SK-N-SH (cell line): ENCODE measurements at regions not wholly inside any gene's neighbourhood (a gene's known extent, or its start where the extent isn't known, plus 50 kb on each side); places are given as distances from the start of the nearest gene placed in this dataset.

ENCODE experiments used
- CTCF ChIA-PET: fragments of 300-600, 350-600 bp; formaldehyde crosslinking; extraction: SDS; loops from one replicate; lab custom pipeline; 2021; lab: Yijun Ruan, JAX
- POLR2A ChIA-PET: fragments of 350-600 bp; sonication (Branson Sonifier 250); formaldehyde crosslinking; extraction: SDS; loops from one replicate; lab custom pipeline; 2020; ENCODE audit warnings: antibody characterized with exemption, inconsistent platforms; lab: Yijun Ruan, JAX
- DNase-seq: peaks from one replicate; pipeline ENCODE4 v3.0.0; 2012
- H2AFZ ChIP-seq: fragments of 200-600 bp; sonication (generic); 2 replicates; pipeline ENCODE4 v1.8.1; 2016; ENCODE audit warnings: antibody characterized with exemption, mild to moderate bottlenecking, low read depth
- H3F3A ChIP-seq: fragments of 200-600 bp; sonication (generic); replicated peaks from 2 replicates; pipeline ENCODE3; 2016; ENCODE audit warnings: antibody characterized with exemption, mild to moderate bottlenecking; ENCODE audit not compliant: insufficient read depth
- H3K27ac ChIP-seq, 2 experiments: fragments of 200-500 bp in 1 of 2; fragments of 200-600 bp in 1 of 2; sonication (Bioruptor generic) in 1 of 2; sonication (generic), shearing (Covaris generic) in 1 of 2; 2 replicates each; pipeline versions ENCODE4 v1.5.1 to v1.6.1; 2014 to 2016; ENCODE audit warnings: low read depth in 2 of 2, inconsistent platforms in 1 of 2, low read length in 1 of 2, mild to moderate bottlenecking in 1 of 2, mixed read lengths in 1 of 2
- H3K27me3 ChIP-seq: fragments of 200-600 bp; sonication (generic), shearing (Covaris generic); 2 replicates; pipeline ENCODE4 v1.6.1; 2016; ENCODE audit warnings: mixed run types; ENCODE audit not compliant: insufficient read depth
- H3K36me3 ChIP-seq, 2 experiments: fragments of 200-500 bp in 1 of 2; fragments of 200-600 bp in 1 of 2; sonication (Bioruptor generic) in 1 of 2; sonication (generic) in 1 of 2; replicated peaks in 1 of 2; 2 replicates each; pipeline versions ENCODE3 to v1.5.1; 2014 to 2016; ENCODE audit warnings: low read length in 1 of 2, mild to moderate bottlenecking in 1 of 2; ENCODE audit not compliant: insufficient read depth in 2 of 2, control insufficient read depth in 1 of 2
- H3K4me1 ChIP-seq, 2 experiments: fragments of 200-500 bp in 1 of 2; fragments of 200-600 bp in 1 of 2; sonication (Bioruptor generic) in 1 of 2; sonication (generic), shearing (Covaris generic) in 1 of 2; 2 replicates each; pipeline versions ENCODE4 v1.5.1 to v1.6.1; 2014 to 2016; ENCODE audit warnings: low read depth in 1 of 2, low read length in 1 of 2, mixed run types in 1 of 2; ENCODE audit not compliant: insufficient read depth in 2 of 2, control insufficient read depth in 1 of 2
- H3K4me2 ChIP-seq: fragments of 200-600 bp; sonication (generic), shearing (Covaris generic); 2 replicates; pipeline ENCODE4 v1.6.1; 2017; ENCODE audit warnings: mixed run types
- H3K4me3 ChIP-seq, 2 experiments: fragments of 200-500 bp in 1 of 2; fragments of 200-600 bp in 1 of 2; sonication (Bioruptor generic) in 1 of 2; sonication (generic), shearing (Covaris generic) in 1 of 2; 2 replicates each; pipeline versions ENCODE4 v1.5.1 to v1.8.1; 2014 to 2016; ENCODE audit warnings: low read depth in 2 of 2, inconsistent platforms in 1 of 2, low read length in 1 of 2, mild to moderate bottlenecking in 1 of 2, mixed read lengths in 1 of 2, moderate library complexity in 1 of 2
- H3K79me2 ChIP-seq: fragments of 200-600 bp; sonication (generic); 2 replicates; pipeline ENCODE4 v1.8.1; 2017; ENCODE audit warnings: mild to moderate bottlenecking; ENCODE audit not compliant: insufficient read depth
- H3K9ac ChIP-seq: fragments of 200-600 bp; sonication (generic); 2 replicates; pipeline ENCODE4 v1.6.1; 2017; ENCODE audit warnings: mixed run types
- H3K9me2 ChIP-seq: fragments of 200-600 bp; sonication (generic); 2 replicates; pipeline ENCODE4 v1.6.1; 2017; ENCODE audit warnings: mixed run types
- H3K9me3 ChIP-seq: fragments of 200-600 bp; sonication (generic); 2 replicates; pipeline ENCODE4 v1.6.1; 2017; ENCODE audit warnings: mixed run types, mild to moderate bottlenecking, moderate library complexity
- H4K20me1 ChIP-seq: fragments of 200-600 bp; sonication (generic); 2 replicates; pipeline ENCODE4 v1.6.1; 2017; ENCODE audit warnings: mild to moderate bottlenecking, mixed run types; ENCODE audit not compliant: insufficient read depth
- CHD2 ChIP-seq: fragments of 150-350 bp; IDR thresholded peaks from 2 replicates; pipeline ENCODE4 v1.6.1; 2018; ENCODE audit warnings: low read length; ENCODE audit not compliant: partially characterized antibody
- EP300 ChIP-seq, 2 experiments: IDR thresholded peaks; 2 replicates each; pipeline versions ENCODE4 v1.4.0 to v1.6.1; 2012; ENCODE audit warnings: borderline replicate concordance in 1 of 2, low read depth in 1 of 2, low read length in 1 of 2
- FOSL2 ChIP-seq: IDR thresholded peaks from 2 replicates; pipeline ENCODE4 v1.4.0; 2012; ENCODE audit warnings: low read depth, mild to moderate bottlenecking, moderate library complexity, borderline replicate concordance
- FOXJ3 ChIP-seq: sonication (generic); formaldehyde crosslinking; IDR thresholded peaks from 2 replicates; pipeline ENCODE4 v1.5.1; 2020; ENCODE audit warnings: mild to moderate bottlenecking, missing genetic modification reagents
- FOXM1 ChIP-seq: IDR thresholded peaks from 2 replicates; pipeline ENCODE4 v1.4.0; 2012; ENCODE audit warnings: low read depth, mild to moderate bottlenecking
- GABPA ChIP-seq: IDR thresholded peaks from 2 replicates; pipeline ENCODE4 v1.4.0; 2012; ENCODE audit warnings: low read depth, mild to moderate bottlenecking
- JUND ChIP-seq: IDR thresholded peaks from 2 replicates; pipeline ENCODE4 v1.4.0; 2012
- MEF2A ChIP-seq: IDR thresholded peaks from 2 replicates; pipeline ENCODE4 v1.4.0; 2012; ENCODE audit warnings: low read depth, borderline replicate concordance
- NFIC ChIP-seq: IDR thresholded peaks from 2 replicates; pipeline ENCODE4 v1.4.0; 2012; ENCODE audit warnings: borderline replicate concordance
- NRF1 ChIP-seq: IDR thresholded peaks from 2 replicates; pipeline ENCODE4 v1.6.1; 2012; ENCODE audit warnings: low read depth, mild to moderate bottlenecking, low read length
- RAD21 ChIP-seq: IDR thresholded peaks from 2 replicates; pipeline ENCODE4 v1.6.1; 2012; ENCODE audit warnings: mild to moderate bottlenecking, low read length
- RFX5 ChIP-seq: IDR thresholded peaks from 2 replicates; pipeline ENCODE4 v1.6.1; 2012; ENCODE audit warnings: mild to moderate bottlenecking, improper control_type of control experiment, low read length
- SIN3A ChIP-seq: IDR thresholded peaks from 2 replicates; pipeline ENCODE4 v1.6.1; 2012; ENCODE audit warnings: low read depth, mild to moderate bottlenecking, low read length, moderate library complexity, borderline replicate concordance
- SMC3 ChIP-seq: IDR thresholded peaks from 2 replicates; pipeline ENCODE4 v1.6.1; 2012; ENCODE audit warnings: low read depth, low read length, improper control_type of control experiment
- TCF12 ChIP-seq: IDR thresholded peaks from 2 replicates; pipeline ENCODE4 v1.4.0; 2012
- TEAD4 ChIP-seq: IDR thresholded peaks from 2 replicates; pipeline ENCODE4 v1.4.0; 2012; ENCODE audit warnings: mild to moderate bottlenecking, borderline replicate concordance; ENCODE audit not compliant: insufficient read depth
- WGBS: methylation state at CpG from one replicate; pipeline ENCODE4 v1.1.6; 2017; ENCODE audit warnings: low lambda C conversion rate; 5-methylcytosine and 5-hydroxymethylcytosine counted together
- TF ChIP-seq, protein P1 (sequence below): IDR thresholded peaks from 2 replicates; pipeline ENCODE4 v1.4.0; 2012; ENCODE audit warnings: low read depth, borderline replicate concordance
- TF ChIP-seq, protein P2 (sequence below): IDR thresholded peaks from 2 replicates; pipeline ENCODE4 v1.4.0; 2012; ENCODE audit warnings: low read depth, borderline replicate concordance
- TF ChIP-seq, protein P3 (sequence below): IDR thresholded peaks from 2 replicates; pipeline ENCODE4; 2012
- TF ChIP-seq, protein P4 (sequence below): fragments of 150-350 bp; IDR thresholded peaks from 2 replicates; pipeline ENCODE4 v1.6.1; 2016; ENCODE audit warnings: mild to moderate bottlenecking, low read depth, low read length
- TF ChIP-seq, protein P5 (sequence below): IDR thresholded peaks from 2 replicates; pipeline ENCODE4 v1.6.1; 2012; ENCODE audit warnings: mild to moderate bottlenecking, low read depth, low read length, moderate library complexity

DNA sequence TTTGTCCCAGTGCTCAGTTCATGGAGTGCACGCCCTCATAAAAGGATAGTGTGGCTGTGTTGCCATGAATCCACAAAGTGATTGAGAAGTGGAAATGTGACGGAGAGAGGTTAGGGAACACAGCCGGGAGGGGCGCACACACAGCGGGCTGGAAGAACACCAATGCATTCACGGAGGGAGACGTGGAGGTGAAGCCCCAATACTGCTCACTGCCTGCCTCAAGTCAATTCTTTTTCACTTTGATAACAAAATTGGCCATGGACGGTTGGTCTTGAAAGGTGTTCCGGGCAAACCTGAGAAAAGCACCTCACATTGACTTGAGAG, 424.1 kb downstream of the MED10 start (continued):
- TF ChIP-seq, protein P1, sequence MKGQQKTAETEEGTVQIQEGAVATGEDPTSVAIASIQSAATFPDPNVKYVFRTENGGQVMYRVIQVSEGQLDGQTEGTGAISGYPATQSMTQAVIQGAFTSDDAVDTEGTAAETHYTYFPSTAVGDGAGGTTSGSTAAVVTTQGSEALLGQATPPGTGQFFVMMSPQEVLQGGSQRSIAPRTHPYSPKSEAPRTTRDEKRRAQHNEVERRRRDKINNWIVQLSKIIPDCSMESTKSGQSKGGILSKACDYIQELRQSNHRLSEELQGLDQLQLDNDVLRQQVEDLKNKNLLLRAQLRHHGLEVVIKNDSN = no peak
- TF ChIP-seq NFIC = no peak
- no peak for TF ChIP-seq RFX5
- TF ChIP-seq MEF2A = no peak
- TF ChIP-seq, protein P2, sequence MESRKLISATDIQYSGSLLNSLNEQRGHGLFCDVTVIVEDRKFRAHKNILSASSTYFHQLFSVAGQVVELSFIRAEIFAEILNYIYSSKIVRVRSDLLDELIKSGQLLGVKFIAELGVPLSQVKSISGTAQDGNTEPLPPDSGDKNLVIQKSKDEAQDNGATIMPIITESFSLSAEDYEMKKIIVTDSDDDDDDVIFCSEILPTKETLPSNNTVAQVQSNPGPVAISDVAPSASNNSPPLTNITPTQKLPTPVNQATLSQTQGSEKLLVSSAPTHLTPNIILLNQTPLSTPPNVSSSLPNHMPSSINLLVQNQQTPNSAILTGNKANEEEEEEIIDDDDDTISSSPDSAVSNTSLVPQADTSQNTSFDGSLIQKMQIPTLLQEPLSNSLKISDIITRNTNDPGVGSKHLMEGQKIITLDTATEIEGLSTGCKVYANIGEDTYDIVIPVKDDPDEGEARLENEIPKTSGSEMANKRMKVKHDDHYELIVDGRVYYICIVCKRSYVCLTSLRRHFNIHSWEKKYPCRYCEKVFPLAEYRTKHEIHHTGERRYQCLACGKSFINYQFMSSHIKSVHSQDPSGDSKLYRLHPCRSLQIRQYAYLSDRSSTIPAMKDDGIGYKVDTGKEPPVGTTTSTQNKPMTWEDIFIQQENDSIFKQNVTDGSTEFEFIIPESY = no peak
- TF ChIP-seq, protein P3, sequence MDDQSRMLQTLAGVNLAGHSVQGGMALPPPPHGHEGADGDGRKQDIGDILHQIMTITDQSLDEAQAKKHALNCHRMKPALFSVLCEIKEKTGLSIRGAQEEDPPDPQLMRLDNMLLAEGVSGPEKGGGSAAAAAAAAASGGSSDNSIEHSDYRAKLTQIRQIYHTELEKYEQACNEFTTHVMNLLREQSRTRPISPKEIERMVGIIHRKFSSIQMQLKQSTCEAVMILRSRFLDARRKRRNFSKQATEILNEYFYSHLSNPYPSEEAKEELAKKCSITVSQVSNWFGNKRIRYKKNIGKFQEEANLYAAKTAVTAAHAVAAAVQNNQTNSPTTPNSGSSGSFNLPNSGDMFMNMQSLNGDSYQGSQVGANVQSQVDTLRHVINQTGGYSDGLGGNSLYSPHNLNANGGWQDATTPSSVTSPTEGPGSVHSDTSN = no peak

DNA sequence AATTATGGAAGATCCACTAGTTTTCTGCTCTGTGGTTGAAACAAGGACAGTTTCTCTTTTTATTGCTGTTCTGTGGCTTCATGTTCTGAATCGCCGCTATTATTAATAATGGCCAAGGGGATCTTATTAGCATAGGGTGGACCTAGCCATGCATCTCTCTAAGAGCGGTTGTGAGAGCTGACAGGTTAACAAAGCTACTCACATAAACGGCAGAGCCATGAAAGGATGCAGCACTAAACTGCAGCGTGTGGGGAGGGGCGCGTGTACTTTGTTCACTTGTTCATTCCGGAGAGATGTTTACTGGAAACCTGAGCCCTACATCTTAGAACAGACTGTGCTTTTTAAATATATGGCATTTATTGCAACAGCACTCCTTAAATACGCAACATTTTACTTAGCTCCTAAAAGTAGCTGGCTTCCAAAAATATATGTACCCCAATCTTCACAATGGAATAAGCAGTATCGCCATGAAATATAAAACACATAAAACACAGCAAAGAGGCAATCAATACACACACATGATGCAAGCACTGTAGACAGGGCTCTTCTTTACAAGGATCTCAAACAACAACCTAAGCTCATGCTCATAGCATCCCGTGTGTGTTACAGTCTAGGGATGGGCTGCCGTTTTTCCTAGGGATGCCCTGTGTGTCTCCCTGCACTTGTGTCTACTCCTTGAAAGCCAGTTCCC, 424.6 kb downstream of the MED10 start:
- ChIA-PET POLR2A (no interaction called here), CTCF (interaction anchor here (0.9 kb wide), 1 partner anchor 106 kb away, joined by 3 read pairs; no protein-coding TSS in a partner anchor)
- DNase-seq = no peak

More for the DNA sequence above, 424.6 kb downstream of the MED10 start:
- no peaks in the 10 kb centered on the region for H3K27me3 ChIP-seq
- no peaks in the 10 kb centered on the region for H3F3A ChIP-seq
- H3K4me3 ChIP-seq = no peak overlapping the region
- 54% methylated on average over 12 of the region's 12 CpGs for WGBS
- no peak overlapping the region for H3K9ac ChIP-seq
- TF ChIP-seq JUND (no peak), FOXJ3 (CRISPR knock-in tag) (no peak), FOXM1 (no peak), CHD2 (no peak), SMC3 (no peak), TCF12 (no peak), TEAD4 (no peak), NFIC (no peak), MEF2A (no peak), SIN3A (no peak), NRF1 (no peak), GABPA (no peak), EP300 (IDR thresholded peaks at IDR 0.05; ENCODE audit: borderline replicate concordance in 1 of 2, low read depth in 1 of 2, low read length in 1 of 2) (no peak), FOSL2 (no peak), RAD21 (no peak)
- TF ChIP-seq, protein P4, sequence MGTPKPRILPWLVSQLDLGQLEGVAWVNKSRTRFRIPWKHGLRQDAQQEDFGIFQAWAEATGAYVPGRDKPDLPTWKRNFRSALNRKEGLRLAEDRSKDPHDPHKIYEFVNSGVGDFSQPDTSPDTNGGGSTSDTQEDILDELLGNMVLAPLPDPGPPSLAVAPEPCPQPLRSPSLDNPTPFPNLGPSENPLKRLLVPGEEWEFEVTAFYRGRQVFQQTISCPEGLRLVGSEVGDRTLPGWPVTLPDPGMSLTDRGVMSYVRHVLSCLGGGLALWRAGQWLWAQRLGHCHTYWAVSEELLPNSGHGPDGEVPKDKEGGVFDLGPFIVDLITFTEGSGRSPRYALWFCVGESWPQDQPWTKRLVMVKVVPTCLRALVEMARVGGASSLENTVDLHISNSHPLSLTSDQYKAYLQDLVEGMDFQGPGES = no peak
- TF ChIP-seq, protein P3 = no peak
- TF ChIP-seq, protein P5, sequence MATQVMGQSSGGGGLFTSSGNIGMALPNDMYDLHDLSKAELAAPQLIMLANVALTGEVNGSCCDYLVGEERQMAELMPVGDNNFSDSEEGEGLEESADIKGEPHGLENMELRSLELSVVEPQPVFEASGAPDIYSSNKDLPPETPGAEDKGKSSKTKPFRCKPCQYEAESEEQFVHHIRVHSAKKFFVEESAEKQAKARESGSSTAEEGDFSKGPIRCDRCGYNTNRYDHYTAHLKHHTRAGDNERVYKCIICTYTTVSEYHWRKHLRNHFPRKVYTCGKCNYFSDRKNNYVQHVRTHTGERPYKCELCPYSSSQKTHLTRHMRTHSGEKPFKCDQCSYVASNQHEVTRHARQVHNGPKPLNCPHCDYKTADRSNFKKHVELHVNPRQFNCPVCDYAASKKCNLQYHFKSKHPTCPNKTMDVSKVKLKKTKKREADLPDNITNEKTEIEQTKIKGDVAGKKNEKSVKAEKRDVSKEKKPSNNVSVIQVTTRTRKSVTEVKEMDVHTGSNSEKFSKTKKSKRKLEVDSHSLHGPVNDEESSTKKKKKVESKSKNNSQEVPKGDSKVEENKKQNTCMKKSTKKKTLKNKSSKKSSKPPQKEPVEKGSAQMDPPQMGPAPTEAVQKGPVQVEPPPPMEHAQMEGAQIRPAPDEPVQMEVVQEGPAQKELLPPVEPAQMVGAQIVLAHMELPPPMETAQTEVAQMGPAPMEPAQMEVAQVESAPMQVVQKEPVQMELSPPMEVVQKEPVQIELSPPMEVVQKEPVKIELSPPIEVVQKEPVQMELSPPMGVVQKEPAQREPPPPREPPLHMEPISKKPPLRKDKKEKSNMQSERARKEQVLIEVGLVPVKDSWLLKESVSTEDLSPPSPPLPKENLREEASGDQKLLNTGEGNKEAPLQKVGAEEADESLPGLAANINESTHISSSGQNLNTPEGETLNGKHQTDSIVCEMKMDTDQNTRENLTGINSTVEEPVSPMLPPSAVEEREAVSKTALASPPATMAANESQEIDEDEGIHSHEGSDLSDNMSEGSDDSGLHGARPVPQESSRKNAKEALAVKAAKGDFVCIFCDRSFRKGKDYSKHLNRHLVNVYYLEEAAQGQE = no peak
- TF ChIP-seq, all 33 proteins: peak for 0
- no peak overlapping the region for H2AFZ ChIP-seq
- no peaks in the 10 kb centered on the region for H4K20me1 ChIP-seq
- H3K36me3 ChIP-seq = no peaks in the 10 kb centered on the region
- H3K9me2 ChIP-seq = no peaks in the 10 kb centered on the region
- H3K9me3 ChIP-seq = peaks cover 4% of the 10 kb centered on the region; the same call in 1 of the 2 replicates
- H3K27ac ChIP-seq = no peak overlapping the region
- no peaks in the 10 kb centered on the region for H3K79me2 ChIP-seq
- no peaks in the 10 kb centered on the region; a peak in 1 of 4 replicates for H3K4me1 ChIP-seq
- no peak overlapping the region for H3K4me2 ChIP-seq
